ENCODE measurements at regions not wholly inside any gene's neighbourhood (a gene's known extent, or its start where the extent isn't known, plus 50 kb on each side); places are given as distances from the start of the nearest gene placed in this dataset.
"Not testable (repeated sequence)": the region's sequence is repeated elsewhere in the genome, so short reads cannot be mapped to it uniquely, and the experiment has no call there.

DNA sequence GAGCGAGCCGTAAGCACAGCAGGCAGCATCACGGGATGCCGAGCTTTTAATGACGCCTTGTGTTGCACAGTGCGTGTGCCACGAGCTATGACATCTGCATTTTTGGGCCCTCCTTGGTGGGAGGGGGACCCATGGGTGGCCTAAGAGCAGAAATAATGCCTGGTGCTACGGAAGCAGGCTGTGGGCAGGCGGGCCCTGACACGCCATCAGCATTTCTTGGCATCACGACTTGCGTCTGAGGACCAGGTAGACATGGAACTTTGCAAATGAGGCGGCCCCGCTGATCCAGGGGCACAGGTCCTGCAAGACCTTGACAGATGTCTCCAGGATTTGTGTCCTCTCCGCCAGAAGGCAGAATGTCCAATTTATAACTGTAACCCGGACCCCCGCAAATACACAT lies 117.8 kb upstream of the RNF32 start:
- 38 to 100% (median 81%) methylated on average over 1 to 17 of the region's 17 CpGs; no CpG with 5 or more reads in 2 of the 10 experiments for WGBS, 10 experiments
- no peak overlapping the region for H3K27ac ChIP-seq
- H3K4me3 ChIP-seq = no peak overlapping the region
- no peaks in the 10 kb centered on the region for H3K4me1 ChIP-seq (replicated peaks in 1 of 2)
- in situ Hi-C loops (cut with MboI; ENCODE audit: low pct_unique_long_range_greater_than_20kb in 2 of 9, low sequenced_read_pairs in 9 of 9, unreplicated experiment in 9 of 9) = no loop called here
- no peak for ATAC-seq (replicated peaks in 6 of 8)

DNA sequence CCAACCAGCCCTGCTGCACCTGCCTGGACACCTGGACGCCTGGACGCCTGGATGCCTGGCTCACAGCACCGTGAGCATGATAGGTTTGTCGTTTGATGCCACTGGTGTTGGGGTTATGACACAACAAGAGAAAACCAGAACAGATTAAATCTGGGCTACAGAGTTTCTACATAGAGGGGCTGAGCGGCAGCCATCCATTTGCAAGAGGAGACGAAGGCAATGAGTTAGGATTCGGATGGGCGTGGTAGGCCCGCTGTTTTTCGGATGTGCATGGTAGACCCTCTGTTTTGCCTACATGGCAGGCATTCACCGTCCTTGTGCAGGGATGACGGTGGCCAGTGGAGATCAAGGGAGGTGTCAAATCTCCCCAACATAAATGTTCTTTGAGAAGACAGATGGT lies 121.5 kb upstream of the RNF32 start:
- Histone ChIP-seq H3K4me3 (no peak overlapping the region), H3K27ac (no peak overlapping the region), H3K4me1 (replicated peaks in 1 of 2) (no peaks in the 10 kb centered on the region)
- in situ Hi-C loops (cut with MboI; ENCODE audit: low pct_unique_long_range_greater_than_20kb in 2 of 9, low sequenced_read_pairs in 9 of 9, unreplicated experiment in 9 of 9) = no loop called here
- 32 to 100% (median 78%) methylated on average over 2 to 9 of the region's 12 CpGs; no CpG with 5 or more reads in 2 of the 10 experiments for WGBS, 10 experiments
- ATAC-seq (replicated peaks in 6 of 8) = no peak

DNA sequence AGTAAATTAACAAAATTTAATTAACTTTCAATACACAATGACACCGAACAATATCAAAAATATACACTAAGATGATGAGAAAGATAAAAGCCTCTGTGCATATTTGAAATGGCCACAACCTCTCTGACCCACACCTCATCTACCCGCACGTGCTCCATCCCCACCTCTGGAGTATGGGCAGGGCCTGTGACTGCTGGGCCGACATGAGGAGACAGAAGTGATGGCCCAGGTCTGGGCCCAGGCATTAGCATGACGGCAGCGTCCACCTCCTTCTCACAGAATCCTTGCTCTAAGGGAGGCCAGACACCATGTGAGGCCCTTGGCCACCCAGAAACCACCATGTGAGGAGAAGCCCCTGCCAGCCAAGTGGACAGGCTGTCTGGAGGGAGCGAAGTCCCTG lies 122.1 kb upstream of the RNF32 start:
- ATAC-seq (replicated peaks in 6 of 8) = no peak
- in situ Hi-C loops (cut with MboI; ENCODE audit: low pct_unique_long_range_greater_than_20kb in 2 of 9, low sequenced_read_pairs in 9 of 9, unreplicated experiment in 9 of 9) = no loop called here
- no peaks in the 10 kb centered on the region for H3K4me1 ChIP-seq (replicated peaks in 1 of 2)
- H3K4me3 ChIP-seq = no peak overlapping the region
- H3K27ac ChIP-seq = no peak overlapping the region
- WGBS, 10 experiments = 0 to 89% (median 67%) methylated on average over 1 to 3 of the region's 7 CpGs; no CpG with 5 or more reads in 5 of the 10 experiments

DNA sequence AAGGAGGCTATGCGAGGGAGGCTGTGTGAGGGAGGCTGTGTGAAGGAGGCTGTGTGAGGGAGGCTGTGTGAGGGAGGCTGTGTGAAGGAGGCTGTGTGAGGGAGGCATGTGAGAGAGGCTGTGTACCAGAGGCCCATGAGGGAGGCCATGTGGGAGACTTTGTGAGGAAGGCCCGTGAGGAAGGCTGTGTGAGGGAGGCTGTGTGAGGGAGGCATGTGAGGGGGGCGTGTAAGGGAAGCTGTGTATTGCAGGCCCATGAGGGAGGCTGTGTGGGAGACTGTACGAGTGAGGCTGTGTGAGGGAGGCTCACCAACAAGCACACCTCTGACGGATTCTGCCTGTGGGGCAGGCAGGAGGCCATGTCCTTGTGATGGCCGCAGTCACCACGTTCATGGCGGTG lies 122.7 kb upstream of the RNF32 start:
- ATAC-seq (replicated peaks in 6 of 8); H3K27ac ChIP-seq; H3K4me3 ChIP-seq; H3K4me1 ChIP-seq (replicated peaks in 1 of 2); in situ Hi-C loops (cut with MboI; ENCODE audit: low pct_unique_long_range_greater_than_20kb in 2 of 9, low sequenced_read_pairs in 9 of 9, unreplicated experiment in 9 of 9): not testable (repeated sequence)
- WGBS, 10 experiments = 20 to 100% (median 50%) methylated on average over 1 to 4 of the region's 8 CpGs; no CpG with 5 or more reads in 4 of the 10 experiments

DNA sequence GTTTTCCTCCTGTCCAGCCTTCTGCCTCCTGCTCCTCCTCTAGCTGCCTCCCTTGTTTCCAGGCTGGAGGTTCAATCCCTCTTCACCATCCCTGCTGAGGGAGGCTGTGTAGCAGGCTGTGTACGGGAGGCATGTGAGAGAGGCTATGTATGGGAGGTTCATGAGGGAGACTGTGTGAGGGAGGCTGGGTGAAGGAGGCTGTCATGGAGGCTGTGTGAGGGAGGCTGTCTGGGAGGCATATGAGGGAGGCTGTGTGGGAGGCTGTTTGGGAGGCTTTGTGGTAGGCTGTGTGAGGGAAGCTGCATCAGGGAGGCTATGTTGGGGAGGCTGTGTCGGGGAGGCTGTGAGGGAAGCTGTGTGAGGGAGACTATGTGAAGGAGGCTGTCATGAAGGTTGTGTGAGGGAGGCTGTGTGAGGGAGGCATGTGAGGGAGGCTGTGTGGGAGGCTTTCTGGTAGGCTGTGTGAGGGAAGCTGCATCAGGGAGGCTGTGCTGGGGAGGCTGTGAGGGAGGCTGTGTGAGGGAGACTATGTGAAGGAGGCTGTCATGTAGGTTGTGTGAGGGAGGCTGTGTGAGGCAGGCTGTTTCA lies 123.7 kb upstream of the RNF32 start:
- 33 to 100% (median 74%) methylated on average over 1 to 2 of the region's 2 CpGs; no CpG with 5 or more reads in 4 of the 10 experiments for WGBS, 10 experiments

DNA sequence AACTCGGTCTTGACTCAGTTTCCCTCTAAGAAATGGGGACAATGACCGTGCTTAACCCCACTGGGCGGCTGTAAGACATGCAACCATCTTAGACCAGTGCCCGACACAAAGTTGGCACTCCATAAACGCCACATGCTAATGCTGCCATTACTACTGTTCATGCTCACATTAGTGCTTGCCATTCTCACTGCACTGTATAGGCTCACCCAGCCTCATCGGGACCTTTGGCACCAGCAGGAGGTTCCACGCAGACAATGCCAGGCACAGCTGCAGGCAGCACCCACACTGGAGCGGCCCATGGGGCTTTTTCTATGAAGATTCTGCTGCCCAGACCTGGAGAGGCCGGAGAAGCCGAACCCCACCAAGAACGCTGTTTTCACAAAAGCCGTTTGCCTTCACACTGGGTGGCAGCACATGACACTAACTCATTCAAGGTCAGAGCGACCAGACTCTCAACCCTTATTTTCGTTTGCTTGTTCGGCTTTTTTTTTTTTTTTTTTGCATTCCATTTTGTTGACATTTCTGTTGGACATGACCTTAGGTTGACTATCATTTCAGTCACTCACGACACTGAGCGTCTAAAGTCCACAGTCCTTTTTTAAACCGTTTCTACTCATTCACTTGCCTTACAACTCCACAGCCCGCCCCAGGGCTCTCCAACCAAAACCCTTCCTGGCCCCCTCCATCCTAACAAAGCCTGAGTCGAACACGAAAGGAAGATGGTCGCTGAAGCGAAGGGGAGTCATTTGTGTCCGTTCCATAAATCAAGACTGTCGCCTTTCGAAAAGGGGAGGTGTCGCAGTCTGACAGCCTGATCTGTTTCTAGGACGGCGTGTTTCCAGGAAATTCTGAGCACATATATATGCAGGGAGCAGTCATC lies 124.4 kb upstream of the RNF32 start:
- Histone ChIP-seq H3K4me3 (no peak overlapping the region), H3K4me1 (replicated peaks in 1 of 2) (no peaks in the 10 kb centered on the region), H3K27ac (no peak overlapping the region)
- peak in 5 of 8 experiments; percentile 78 to 92 (median 84) for ATAC-seq (replicated peaks in 6 of 8)
- in situ Hi-C loops (cut with MboI; ENCODE audit: low pct_unique_long_range_greater_than_20kb in 2 of 9, low sequenced_read_pairs in 9 of 9, unreplicated experiment in 9 of 9) = no loop called here
- whole genome bisulfite sequencing, 10 experiments = 16 to 66% (median 47%) methylated on average over 4 to 23 of the region's 29 CpGs

More for the DNA sequence above, 123.7 kb upstream of the RNF32 start:
- H3K4me1 ChIP-seq (replicated peaks in 1 of 2) = no peaks in the 10 kb centered on the region
- no peak overlapping the region for H3K4me3 ChIP-seq
- ATAC-seq (replicated peaks in 6 of 8) = no peak
- H3K27ac ChIP-seq = no peak overlapping the region
- in situ Hi-C loops (cut with MboI; ENCODE audit: low pct_unique_long_range_greater_than_20kb in 2 of 9, low sequenced_read_pairs in 9 of 9, unreplicated experiment in 9 of 9) = no loop called here

DNA sequence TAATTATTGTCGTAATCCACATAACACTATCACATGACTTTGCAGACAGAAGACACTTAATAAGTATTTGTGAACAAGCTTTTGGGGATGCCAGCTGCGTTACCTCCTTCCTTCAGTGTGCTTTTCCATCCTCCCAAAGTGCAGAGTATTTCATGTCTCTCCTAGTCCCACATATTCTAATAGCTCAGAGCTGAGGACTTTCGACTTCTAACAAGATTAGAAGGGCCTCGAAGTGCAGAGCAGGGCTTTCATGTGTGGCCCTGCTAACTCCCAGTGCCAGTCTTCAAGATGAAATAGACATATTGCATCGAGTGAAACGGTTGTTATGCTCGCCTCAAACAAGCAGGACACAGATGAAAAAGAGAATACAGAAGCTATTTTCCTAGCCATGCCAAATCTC lies 125.7 kb upstream of the RNF32 start:
- Histone ChIP-seq H3K4me1 (replicated peaks in 1 of 2) (no peaks in the 10 kb centered on the region), H3K4me3 (no peak overlapping the region), H3K27ac (no peak overlapping the region)
- in situ Hi-C loops (cut with MboI; ENCODE audit: low pct_unique_long_range_greater_than_20kb in 2 of 9, low sequenced_read_pairs in 9 of 9, unreplicated experiment in 9 of 9) = no loop called here
- WGBS, 10 experiments = 0 to 91% (median 33%) methylated on average over 1 to 7 of the region's 7 CpGs; no CpG with 5 or more reads in 1 of the 10 experiments
- no peak for ATAC-seq (replicated peaks in 6 of 8)

DNA sequence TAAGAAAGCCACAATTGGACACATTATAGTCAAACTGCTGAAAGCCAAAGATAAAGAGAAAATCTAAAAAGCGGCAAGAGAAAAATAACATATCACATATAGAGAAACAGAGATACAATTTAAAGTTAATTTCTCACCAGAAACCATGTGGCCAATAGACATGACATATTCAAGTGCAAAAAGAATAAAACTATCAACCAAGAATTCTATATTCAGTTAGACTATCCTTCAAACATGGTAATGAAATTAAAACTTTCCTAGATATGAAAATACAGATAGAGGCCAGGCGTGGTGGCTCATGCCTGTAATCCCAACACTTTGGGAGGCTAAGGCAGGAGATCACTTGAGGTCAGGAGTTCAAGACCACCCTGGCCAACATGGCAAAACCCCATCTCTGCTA lies 129.1 kb upstream of the RNF32 start:
- Histone ChIP-seq H3K4me3 (no peak overlapping the region), H3K27ac (no peak overlapping the region), H3K4me1 (replicated peaks in 1 of 2) (no peaks in the 10 kb centered on the region)
- in situ Hi-C loops (cut with MboI; ENCODE audit: low pct_unique_long_range_greater_than_20kb in 2 of 9, low sequenced_read_pairs in 9 of 9, unreplicated experiment in 9 of 9) = no loop called here
- no peak for ATAC-seq (replicated peaks in 6 of 8)
- 0 to 100% (median 78%) methylated on average over 1 to 2 of the region's 2 CpGs for WGBS, 10 experiments

DNA sequence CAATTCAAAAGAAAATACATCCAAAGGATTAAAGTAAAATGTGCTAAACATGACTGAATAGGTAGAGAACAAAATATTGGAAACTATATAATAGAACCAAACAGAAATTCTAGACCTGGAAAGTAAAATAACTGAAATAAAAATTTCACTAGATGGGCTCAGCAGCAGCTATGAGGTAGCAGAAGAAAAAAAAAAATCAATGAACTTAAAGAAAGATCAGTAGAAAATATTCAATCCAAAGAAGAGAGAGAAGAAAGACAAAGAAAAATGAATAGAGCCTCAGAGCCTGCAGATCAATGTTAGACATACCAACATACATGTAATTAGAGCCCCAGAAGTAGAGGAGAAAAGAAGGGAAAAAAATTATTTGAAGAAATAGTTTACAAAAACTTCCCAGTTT lies 129.6 kb upstream of the RNF32 start:
- no peak for ATAC-seq (replicated peaks in 6 of 8)
- in situ Hi-C loops (cut with MboI; ENCODE audit: low pct_unique_long_range_greater_than_20kb in 2 of 9, low sequenced_read_pairs in 9 of 9, unreplicated experiment in 9 of 9) = no loop called here
- Histone ChIP-seq H3K4me3 (no peak overlapping the region), H3K27ac (no peak overlapping the region), H3K4me1 (replicated peaks in 1 of 2) (no peaks in the 10 kb centered on the region)

DNA sequence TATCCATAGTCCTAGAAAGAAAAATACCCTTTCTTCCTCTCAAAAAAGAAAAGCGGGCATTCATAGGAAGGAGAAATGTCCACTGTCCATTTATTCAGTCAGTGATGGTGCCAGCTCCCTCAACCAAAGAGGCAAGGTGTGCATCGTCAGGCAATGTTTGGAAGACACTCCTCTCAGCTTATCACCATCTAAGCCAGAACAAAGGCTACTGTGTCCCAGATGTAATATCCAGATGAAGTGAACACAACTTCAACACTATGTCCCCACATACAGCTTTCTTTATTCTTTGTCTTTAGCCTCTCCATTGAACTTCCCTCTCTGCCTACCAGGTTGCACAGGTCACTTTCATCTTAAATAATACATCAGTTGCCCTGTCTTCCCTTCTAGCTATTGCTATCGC lies 131.4 kb upstream of the RNF32 start:
- Histone ChIP-seq H3K4me1 (replicated peaks in 1 of 2) (no peaks in the 10 kb centered on the region), H3K4me3 (no peak overlapping the region), H3K27ac (no peak overlapping the region)
- in situ Hi-C loops (cut with MboI; ENCODE audit: low pct_unique_long_range_greater_than_20kb in 2 of 9, low sequenced_read_pairs in 9 of 9, unreplicated experiment in 9 of 9) = no loop called here
- ATAC-seq (replicated peaks in 6 of 8) = no peak
- WGBS, 10 experiments = 0 to 100% (median 82%) methylated on average over 1 to 3 of the region's 3 CpGs; no CpG with 5 or more reads in 2 of the 10 experiments

DNA sequence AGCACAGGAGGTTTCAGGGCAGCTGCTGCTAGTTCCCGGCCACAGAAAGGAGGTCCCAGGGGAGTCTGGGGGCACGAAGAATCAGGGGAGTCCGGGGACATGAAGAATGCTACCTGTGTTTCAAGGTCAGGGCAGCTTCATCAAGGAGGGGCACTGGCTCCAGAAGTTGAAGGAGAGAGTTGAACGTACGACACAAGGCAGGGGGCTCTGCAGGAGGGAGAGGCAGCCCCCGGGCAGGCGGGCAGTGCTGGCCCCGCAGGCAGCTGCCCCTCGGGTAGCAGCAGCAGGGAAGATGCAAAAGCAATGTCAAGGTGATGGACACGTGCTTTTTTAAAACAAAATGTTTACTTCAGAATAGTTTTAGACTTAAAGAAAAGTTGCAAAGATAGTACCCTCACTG lies 134.7 kb upstream of the RNF32 start:
- no peak overlapping the region for H3K4me3 ChIP-seq
- ATAC-seq (replicated peaks in 6 of 8) = no peak
- no peak overlapping the region for H3K27ac ChIP-seq
- WGBS, 10 experiments = 80 to 90% methylated on average over 1 to 2 of the region's 10 CpGs; no CpG with 5 or more reads in 8 of the 10 experiments
- in situ Hi-C loops (cut with MboI; ENCODE audit: low pct_unique_long_range_greater_than_20kb in 2 of 9, low sequenced_read_pairs in 9 of 9, unreplicated experiment in 9 of 9) = no loop called here
- H3K4me1 ChIP-seq (replicated peaks in 1 of 2) = no peaks in the 10 kb centered on the region

DNA sequence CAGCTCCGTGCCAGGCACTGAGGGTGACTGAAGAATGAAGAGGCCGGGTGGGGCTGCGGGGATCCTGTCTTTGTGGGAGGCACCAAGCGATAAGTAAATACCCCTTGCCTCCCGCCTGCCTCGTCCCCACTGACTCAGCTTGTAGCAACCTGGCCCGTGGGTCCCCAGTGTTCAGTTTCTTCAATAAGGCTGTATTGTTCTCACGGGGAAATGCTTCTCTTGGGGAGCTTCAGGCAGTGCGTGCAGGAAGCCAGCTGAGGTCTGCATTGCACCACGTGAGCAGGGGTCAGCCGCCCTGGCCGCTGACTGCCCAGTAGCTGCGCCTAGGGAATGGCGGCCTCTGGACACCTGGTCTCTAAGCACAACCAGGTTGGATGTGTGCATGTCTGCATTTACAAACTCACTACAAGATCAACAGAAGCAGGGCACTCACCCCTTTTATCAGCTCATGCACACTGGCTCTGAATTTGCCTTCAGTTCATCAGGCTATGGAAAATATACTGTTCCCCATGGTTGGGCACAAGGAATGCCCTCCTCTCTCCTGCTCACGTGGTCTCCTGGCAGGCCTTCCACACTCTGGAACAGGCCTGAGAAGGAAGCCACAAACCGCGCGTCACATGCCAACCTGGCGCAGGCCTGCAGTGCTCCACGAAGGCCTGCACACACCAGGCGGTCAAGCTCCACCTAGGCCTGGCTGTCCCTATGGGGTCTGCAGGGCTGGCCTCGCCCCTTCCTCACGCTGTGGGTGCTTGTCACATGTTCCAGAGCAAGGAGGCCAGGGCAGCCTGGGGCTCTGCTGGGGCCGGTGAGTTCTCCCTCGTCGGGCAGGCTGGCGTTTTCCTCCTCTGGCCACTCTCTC lies 135.7 kb upstream of the RNF32 start:
- WGBS, 10 experiments = 52 to 90% (median 80%) methylated on average over 1 to 11 of the region's 27 CpGs; no CpG with 5 or more reads in 2 of the 10 experiments
- Histone ChIP-seq H3K4me3 (no peak overlapping the region), H3K27ac (no peak overlapping the region), H3K4me1 (replicated peaks in 1 of 2) (no peaks in the 10 kb centered on the region)
- in situ Hi-C loops (cut with MboI; ENCODE audit: low pct_unique_long_range_greater_than_20kb in 2 of 9, low sequenced_read_pairs in 9 of 9, unreplicated experiment in 9 of 9) = no loop called here
- no peak for ATAC-seq (replicated peaks in 6 of 8)

DNA sequence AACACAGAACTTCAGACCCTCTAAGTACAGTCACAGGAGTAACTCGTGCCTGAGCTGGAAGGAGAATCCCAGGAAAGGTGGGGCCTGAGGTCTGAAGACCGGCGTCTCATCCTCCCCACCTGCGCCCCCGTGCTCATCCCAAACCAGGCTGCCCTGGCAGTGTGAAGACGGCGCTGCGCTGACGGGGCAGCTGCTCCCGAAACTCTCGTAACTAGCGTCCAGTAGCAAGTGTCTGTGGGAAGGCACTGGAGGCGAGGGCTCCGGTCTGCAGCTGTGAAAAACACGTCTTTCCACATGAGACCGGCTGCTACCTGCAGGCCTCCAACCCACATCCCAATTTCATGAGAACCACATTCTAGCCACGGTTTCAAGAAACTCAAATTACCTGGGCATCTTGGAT lies 136.6 kb upstream of the RNF32 start:
- no peak for ATAC-seq (replicated peaks in 6 of 8)
- 17 to 100% (median 75%) methylated on average over 1 to 8 of the region's 17 CpGs; no CpG with 5 or more reads in 4 of the 10 experiments for WGBS, 10 experiments
- Histone ChIP-seq H3K27ac (no peak overlapping the region), H3K4me3 (no peak overlapping the region), H3K4me1 (replicated peaks in 1 of 2) (no peaks in the 10 kb centered on the region)
- in situ Hi-C loops (cut with MboI; ENCODE audit: low pct_unique_long_range_greater_than_20kb in 2 of 9, low sequenced_read_pairs in 9 of 9, unreplicated experiment in 9 of 9) = no loop called here
